DMS153 treated with DMSO at 0.1 percent for 48 hours (cell line): ENCODE measurements at regions not wholly inside any gene's neighbourhood (a gene's known extent, or its start where the extent isn't known, plus 50 kb on each side); places are given as distances from the start of the nearest gene placed in this dataset.

Experiments
- DNase-seq: peaks from one replicate; lab custom pipeline; 2025; ENCODE audit not compliant: unreplicated experiment; lab: John Stamatoyannopoulos, UW

DNA sequence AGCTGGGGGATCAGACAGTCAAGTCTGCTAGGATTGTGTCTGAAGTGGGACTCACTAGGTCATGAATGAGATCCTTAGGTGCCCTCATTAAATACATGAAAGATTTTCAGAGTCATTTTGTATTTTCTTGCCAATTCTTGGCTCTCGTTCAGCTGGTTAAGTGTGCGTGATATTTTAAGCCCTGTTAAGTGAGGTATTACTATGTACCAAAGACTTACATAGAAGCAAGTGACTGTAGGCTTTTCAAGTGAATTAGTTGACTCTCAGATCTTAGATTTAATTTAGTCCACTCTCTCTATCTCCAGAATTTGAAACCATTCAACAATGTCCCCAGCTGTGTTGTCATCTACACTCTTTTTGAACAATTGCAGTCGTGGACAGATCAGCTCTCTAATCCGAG lies 219.4 kb downstream of the FOXL1 start:
- DNase-seq: no peak

DNA sequence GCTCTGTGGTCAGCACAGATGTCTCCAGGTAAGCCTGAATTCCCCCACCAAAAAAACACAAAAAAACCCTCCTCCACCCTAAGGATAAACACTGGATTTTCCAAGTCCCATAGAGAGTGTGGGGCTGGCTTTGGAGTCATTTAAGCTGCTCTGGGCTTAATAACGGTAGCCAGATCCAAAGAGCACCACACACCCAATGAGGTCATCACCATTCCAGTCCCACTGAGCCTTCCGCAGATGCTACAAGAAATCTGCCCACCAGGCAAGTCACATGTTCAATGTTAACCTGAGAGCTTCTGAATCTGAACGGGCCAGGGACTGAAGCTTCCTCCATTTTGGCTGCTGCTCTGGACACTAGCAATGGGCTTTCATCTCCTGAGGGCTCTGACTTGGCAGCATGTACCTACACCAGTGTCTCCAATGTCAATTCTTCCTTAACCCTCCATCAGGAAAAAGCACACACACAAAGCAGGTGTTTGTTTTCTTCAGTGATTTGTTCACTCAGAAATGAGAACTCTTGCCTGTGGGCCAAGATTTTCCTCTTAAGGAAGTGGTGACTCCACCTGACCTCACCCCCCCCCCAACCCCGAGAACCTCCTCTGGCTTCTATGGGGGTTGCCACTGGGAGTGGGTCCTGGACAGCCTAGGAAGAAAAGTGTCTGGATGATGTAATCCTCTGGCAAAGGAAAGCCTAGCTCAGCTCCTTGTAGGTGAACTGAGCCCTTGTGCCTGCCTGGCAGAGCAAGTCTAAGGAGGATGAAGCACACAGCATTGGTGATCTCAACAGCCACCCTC lies 220.1 kb downstream of the FOXL1 start:
- no peak for DNase-seq

DNA sequence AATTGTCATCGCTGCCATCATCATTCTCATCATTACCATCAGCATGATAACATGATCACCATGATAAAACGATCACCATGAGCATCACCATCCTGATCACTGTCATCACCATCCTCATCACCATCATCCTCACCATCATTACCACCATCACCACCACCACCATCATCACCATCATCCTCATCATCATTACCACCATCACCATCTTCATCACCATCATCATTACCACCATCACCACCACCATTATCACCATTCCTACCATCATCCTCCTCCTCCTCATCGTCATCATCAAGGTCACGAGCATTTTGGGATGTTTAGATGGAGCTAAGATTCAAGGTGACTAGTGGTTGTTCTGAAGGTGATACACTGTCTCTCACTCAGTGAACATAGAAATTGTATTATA lies 221.0 kb downstream of the FOXL1 start:
- no peak for DNase-seq

DNA sequence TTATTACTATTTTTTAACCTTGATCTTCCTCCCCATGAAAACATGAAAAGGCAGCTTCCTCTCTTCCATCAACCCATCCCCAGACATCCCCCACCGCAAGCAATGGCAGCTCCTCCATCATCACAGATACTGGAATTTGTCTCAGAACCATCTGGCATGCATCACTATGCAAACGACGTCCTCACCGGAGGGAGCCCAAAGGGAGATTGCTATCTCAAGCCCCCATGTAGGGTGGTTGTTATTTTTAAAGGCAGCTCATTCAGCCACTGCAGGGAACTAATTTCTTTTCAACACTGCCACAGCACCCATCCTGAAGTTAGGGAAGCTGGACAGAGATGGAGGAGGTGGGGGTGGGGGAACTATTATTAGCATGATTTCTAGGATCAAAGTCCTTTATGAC lies 222.5 kb downstream of the FOXL1 start:
- DNase-seq: no peak

DNA sequence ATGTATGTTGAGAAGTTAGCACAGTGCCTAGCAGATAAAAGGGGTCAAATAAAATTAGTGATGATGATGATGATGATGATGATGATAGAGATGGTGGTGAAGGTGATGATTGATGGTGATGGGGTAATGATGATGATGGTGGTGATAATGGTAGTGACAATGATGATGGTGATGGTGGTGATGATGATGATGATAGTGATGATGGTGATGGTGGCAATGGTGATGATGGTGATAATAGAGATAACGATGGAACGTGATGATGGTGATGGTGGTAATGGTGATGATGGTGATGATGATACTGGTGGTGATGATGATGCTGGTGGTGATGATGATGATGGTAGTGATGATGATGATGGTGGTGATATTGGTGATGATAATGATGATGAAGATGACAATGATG lies 223.7 kb downstream of the FOXL1 start:
- DNase-seq: no peak

DNA sequence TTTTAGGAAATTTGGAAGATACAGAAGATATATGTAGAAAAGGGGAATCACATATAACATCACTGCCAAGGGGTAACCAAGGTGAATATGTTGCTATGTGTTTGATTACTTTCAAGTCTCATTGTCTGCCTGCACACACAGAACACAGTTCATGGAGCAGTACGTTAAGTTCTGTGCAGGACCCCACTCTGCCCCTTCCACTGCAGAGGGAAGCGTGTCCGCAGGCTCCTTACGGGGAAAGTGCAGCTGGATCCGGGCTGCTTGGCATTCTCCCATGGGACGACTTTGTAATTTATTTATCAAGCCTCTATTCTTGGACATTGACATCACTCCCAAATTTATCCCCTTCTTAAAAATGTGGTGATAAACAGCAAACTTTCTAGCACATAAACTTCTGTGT lies 226.8 kb downstream of the FOXL1 start:
- no peak for DNase-seq

DNA sequence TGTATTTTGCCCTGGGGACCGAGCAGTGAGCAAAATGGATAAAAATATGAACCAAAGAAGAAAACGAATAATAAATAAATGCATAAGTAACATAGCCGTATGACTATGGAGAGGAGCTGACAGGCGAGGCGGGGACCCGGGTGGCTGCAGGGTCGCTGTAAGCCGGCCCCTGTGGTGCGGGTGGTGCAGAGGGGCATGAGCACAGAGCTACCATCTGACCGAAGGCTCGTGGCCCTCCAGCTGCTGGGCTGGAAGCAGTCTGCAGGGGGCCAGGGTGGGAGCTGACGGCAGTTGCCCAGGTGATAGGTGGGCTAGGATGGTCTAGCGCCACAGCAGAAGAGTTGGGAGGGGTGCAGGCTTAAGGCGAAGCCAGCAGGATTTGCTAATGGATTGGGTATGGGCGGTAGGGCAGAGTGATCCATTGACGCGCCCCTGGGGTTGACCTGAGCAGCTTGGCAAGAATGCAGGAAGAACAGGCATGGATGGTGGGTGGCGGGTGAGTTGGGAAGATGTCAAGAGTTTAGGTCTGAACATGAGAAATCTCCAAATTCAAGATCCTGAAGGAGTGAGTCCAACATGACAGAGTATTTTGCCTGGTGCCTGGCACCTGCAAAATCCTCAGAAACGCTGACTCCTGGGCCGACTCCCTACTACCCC lies 228.0 kb downstream of the FOXL1 start:
- no peak for DNase-seq

DNA sequence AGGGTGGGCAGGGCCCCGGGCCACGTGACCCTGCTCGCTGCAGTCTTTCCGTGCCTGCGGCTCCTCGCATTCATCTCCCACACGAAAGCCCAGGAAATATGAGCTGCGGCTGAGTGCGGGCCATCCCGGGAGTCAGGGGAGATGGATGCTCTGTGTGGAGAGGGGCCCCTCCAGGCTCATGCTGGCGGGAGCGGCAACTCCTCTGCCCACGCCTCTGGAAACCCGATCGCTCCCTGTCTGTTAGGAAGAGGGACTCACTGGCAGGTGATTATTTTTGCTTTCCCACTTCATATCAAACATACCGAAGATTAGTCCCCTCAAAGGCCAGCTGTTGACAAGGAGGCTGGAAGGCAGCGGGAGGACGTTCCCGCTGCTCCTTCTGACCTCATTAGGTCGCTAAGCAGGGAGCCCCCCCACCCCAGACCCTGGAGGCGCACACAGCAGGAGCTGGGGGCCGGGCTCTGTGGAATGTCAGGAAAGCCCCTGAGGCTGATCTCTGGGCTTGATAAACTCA lies 228.5 kb downstream of the FOXL1 start:
- DNase-seq: no peak

DNA sequence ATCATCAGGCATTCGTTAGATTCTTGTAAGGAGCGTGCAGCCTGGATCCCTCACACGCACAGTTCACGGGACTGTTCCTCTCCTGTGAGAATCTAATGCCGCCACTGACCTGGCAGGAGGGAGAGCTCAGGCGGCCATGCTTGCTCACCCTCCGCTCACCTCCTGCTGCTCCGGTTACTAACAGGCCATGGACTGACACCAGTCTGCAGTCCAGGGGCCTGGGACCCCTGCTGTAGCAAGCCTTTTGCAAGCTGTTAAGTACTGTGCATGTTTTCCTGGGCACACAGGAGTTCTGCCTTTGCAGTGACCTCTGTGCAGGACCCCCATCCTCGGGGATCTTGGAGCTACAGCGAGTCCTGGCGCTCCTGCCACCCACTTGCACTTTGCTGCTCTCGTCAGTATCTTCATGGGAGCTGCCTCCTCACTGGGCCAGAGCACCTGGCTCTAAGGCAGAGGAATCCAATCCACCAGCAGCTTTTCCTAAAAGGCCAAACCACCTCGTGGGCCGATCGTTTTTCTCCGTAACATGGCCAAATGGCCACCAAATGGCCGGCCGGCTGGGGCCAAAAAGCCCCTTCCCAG lies 230.6 kb downstream of the FOXL1 start:
- DNase-seq: no peak

DNA sequence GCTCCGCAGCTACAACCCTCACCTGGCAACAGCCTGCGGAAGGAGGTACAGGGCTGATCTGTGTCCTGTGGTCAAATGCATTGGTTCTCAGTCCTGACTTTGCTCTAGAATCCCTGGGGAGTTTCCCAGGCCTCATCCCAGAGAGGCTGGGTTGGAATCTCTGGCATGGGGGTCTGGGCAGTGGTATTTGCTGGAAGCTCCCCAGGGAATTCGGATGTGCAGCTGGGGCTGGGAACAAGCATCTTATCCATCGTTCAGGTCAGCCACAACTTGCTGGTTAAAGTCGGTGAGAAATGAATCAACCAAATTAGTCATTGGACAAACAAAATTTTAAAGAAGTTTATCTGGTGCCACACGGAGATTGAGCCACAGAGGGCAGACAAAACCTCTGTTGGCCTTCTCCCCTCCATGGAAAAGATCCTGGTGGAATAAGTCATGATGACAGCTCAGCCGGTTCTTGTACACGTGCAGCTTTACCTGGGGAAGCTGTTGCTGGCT lies 231.2 kb downstream of the FOXL1 start:
- no peak for DNase-seq

DNA sequence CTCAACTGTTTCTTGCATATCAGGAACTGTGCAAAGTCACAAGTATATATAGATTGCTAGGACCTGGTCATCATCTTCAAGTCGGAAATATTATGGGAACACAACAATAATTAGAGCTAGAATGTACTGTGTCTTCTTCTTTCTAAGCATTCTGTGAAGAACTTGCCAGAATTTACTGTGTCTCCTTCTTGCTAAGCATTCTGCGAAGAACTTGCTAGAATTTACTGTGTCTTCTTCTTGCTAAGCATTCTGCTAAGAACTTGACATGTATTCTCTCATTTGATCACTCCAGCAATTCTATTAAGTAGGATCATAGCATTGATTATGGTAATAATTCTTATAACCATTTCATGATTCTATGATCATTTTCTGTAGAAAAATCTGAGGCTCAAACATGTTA lies 231.7 kb downstream of the FOXL1 start:
- no peak for DNase-seq

DNA sequence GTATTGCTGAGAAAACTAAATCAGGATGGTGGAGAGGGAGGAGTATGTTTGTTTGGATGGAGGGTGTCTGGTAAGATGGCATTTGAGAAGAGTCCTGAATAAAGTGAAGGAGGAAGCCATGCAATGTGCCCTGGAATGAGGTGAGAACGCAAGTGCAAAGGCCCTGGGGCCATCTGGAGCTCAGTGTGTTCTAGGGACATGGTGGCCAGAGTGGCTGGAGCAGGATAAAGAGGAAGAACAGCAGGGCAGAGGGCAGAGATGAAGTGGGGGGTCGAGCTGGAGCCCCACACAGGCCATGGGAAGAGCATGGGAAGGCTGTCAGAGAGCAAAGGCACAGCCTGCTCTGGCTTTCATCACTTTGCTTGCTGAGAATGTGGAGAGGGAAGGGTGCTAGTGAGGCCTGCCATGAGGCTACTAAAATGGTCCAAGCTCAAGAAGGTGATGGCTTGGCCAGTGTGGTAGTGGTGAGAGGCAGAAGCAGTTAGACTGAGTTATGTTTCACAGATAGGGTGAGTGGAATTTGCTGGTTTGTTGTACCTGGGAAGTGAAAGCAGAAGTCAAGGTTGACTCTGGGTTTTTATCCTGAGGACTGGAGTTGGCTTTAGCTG lies 234.1 kb downstream of the FOXL1 start:
- no peak for DNase-seq

DNA sequence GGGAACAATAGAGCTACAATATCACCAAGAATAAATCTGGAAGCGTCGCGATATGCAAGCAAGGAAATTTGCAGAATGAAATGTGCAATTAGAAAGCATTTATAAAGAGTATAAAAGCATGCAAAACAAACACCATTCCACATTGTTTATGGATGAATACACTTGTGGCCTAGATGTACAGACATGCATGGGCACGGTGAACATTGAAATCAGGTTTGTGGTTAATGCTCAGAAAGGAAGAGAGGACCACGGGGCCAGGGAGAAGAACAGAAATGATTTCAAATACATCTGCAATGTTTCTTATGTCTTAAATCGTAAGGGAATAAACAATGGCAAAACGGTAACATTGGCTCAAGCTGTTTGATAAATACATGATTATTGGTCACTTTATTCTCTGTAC lies 235.9 kb downstream of the FOXL1 start:
- no peak for DNase-seq

DNA sequence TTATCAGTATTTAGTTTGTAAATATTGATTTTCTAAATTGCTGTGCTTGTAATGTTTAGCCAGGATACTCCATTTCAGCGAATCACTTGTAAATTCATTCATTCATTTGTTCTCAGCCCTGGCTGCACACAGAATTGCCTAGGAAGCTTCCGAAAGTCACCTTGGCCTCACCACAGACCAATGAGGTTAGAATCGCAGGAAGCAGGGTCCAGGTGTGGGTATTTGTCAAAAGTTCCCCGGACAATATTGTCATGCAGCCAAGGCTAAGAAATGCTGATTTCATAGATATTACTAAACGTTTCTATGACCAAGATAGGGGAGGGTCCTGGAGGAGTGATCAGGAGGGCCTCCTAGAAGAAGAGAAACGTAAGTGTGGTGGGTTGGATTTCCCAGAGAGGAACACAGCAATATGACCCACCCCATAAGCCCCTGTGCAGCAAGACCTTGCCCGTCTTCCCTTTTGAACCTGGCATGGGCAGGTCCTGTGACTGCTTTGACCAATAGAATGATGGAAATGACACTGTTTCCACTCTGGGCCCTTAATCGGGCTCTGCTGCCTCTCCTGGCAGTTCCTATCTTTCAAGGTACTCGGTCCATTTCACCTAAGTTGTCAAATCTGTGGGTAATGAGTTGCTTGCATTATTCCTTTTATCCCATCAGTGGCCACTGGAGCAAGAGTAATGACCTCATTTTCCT lies 238.7 kb downstream of the FOXL1 start:
- no peak for DNase-seq

DNA sequence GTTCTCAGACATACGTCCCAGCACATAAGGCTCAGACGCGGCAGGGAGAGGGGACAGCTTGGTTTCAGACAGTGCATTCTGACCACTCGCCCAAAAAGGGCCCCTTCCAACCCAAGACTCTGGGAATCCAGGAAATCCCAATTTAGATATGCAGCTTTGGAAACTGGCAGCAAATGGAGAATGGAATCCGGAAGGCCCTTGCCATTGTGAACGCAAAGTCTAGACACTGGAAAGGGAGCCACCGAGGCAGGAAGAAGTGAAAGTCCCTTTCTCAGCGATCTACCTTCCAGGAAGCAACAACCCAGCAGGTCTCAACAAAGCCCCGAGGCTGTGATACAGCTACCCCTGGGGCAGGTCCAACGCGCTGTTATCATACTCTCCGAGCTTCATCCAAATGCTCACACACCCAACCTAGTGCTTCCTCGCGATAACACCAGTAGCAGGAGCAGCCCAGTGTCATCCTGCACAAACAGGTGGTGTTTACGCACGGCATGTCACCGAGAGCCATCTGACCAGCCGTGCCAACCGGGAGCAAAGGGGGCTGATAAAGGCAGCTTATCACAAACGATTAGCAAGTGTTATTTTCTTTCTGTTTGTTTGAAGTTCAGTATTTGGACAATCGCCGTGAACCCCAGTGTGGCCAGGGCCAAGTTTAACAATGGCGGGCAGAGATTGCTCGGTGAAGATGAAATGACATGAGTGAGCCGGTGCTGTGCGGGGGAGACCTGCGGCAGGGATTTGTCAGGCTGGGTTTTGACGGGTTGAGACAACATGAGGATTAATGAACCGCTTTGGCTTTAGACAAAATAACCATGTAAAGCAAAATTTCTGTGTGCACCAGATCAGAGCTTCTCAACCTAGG lies 240.6 kb downstream of the FOXL1 start:
- DNase-seq: no peak

DNA sequence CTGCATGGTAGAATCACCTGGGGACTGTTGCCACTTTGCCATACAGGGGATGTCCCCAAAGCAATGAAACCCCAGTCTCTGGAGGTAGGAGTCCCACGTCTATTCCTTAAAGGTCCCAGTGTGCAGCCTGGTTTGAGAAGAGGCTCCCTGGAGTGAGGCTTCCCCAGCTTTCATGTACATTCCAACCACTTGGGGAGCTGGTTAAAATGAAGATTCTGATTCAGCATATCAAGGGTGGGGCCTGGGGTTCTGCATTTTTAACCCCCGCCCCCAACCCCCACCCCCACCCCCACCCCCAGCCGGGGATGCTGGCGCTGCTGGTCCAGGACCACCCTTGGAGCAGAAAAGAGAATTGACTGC lies 241.2 kb downstream of the FOXL1 start:
- DNase-seq: no peak

DNA sequence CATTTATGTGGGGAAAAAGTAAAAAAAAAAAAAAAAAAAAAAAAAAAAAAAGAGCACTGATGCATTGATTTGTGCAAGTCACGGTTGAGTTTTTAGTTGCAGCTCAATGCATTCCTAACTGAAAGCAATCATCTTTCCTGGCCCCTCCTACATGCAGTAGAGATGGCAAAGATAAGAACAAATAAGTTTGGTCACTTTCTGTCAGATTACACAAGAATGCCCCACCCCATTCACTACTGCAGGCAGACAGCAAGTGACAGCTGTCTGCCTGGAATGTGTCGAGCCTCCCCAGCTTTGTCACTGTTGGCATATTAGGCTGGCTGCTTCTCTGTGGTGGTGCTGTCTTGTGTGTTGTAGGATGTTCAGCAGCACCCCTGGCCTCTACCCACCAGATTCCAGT lies 243.5 kb downstream of the FOXL1 start:
- DNase-seq: no peak

DNA sequence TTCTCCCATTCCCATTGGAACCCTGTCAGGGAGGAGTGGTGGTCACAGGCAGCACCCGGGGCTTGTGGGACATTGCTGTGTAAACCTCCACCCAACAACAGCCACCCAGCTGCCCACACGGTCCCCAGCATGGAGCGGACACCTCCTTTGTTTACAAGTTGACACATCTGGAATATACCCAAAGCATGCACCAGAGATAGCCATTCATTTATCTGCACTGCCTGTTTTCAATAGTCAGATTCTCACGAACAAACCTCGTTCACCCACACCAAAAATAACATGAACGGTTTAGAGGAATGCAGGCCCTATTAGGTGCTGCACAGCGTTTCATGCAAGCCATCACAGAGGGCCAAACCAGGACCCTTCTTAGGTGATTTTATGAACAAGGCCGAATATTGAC lies 244.8 kb downstream of the FOXL1 start:
- no peak for DNase-seq

DNA sequence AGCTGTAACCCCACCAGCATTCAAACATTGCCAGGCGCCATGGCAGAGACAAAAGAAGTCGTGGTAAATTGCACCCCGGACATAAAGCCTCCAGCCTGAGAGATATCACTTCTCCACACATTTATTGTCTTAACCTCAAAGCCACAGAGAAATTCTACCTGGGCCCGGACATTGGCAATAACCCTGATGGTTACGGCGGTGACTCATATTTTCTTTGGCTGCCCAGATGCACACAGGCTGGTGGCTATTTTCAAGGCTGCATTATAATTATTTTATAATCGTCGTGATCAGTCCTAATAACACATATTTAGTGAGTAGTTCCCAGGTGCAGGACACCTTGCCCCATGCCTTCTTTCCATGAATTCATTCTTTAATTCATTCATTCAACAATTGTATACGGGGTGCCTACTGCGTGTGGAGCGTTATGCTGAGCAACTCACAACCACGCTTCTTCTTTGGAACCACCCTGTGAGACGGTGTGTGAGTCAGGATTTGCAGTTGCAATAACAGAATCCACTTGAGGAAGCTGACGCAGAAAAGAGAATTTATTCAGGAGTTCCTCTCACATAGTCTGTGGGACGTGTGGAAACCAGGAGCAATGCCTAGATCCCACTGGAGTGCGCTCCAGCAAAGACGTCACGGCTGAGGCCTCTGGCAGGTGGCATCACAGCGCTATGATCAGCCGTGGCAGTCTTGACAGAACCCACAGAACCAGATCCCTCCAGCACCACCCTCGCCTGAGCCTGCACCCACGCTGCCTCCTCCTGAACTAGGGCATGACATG lies 245.7 kb downstream of the FOXL1 start:
- DNase-seq: no peak
